Activated CD4-positive, alpha-beta memory T cell treated with anti-CD3 and anti-CD28 coated beads, Interleukin-2, amount 10 ng/mL, durations not matched to agents 7 days and 5 days (primary cell): ENCODE measurements at regions not wholly inside any gene's neighbourhood (a gene's known extent, or its start where the extent isn't known, plus 50 kb on each side); places are given as distances from the start of the nearest gene placed in this dataset.

Experiments used
- CTCF ChIA-PET: fragments of 350-600 bp; sonication (Branson Sonifier 250); formaldehyde crosslinking; loops from one replicate; lab custom pipeline; 2021; ENCODE audit warnings: antibody characterized with exemption, inconsistent platforms; lab: Charles Lee
- POLR2A ChIA-PET: fragments of 350-600 bp; sonication (Branson Sonifier 250); formaldehyde crosslinking; loops from one replicate; lab custom pipeline; 2021; ENCODE audit warnings: antibody characterized with exemption; lab: Charles Lee
- DNase-seq: peaks from one replicate; pipeline ENCODE4 v3.0.0-alpha.2; 2020
- H3K27ac Mint-ChIP-seq: one replicate; pipeline ENCODE4 v1.8.0; 2021; ENCODE audit warnings: mild to moderate bottlenecking, mixed read lengths
- H3K27me3 Mint-ChIP-seq: one replicate; pipeline ENCODE4 v1.8.0; 2021; ENCODE audit warnings: mixed read lengths
- H3K36me3 Mint-ChIP-seq: one replicate; pipeline ENCODE4 v1.8.0; 2021; ENCODE audit warnings: low read depth, mixed read lengths
- H3K4me1 Mint-ChIP-seq: one replicate; pipeline ENCODE4 v1.8.0; 2021; ENCODE audit warnings: mixed read lengths
- H3K4me3 Mint-ChIP-seq: one replicate; pipeline ENCODE4 v1.8.0; 2021; ENCODE audit warnings: mild to moderate bottlenecking, mixed read lengths
- H3K9me3 Mint-ChIP-seq: one replicate; pipeline ENCODE4 v1.8.0; 2021; ENCODE audit warnings: mixed read lengths

- Mint-ChIP-seq H3K9me3 (no peaks in the 10 kb centered on the region), H3K27ac (no peak overlapping the region), H3K27me3 (no peaks in the 10 kb centered on the region), H3K36me3 (no peaks in the 10 kb centered on the region), H3K4me3 (no peak overlapping the region), H3K4me1 (no peaks in the 10 kb centered on the region)
- POLR2A ChIA-PET = no interaction called here
- CTCF ChIA-PET = no interaction called here
- no peak for DNase-seq
Measured at GRCh38 chr13:72505376-72505775, 222.1 kb downstream of the MZT1 start.

GRCh38 chr13:72504131-72504841, 223.1 kb downstream of the MZT1 start:
- CTCF ChIA-PET = no interaction called here
- DNase-seq = no peak
- Mint-ChIP-seq H3K4me3 (no peak overlapping the region), H3K27me3 (no peaks in the 10 kb centered on the region), H3K36me3 (no peaks in the 10 kb centered on the region), H3K9me3 (no peaks in the 10 kb centered on the region), H3K27ac (no peak overlapping the region), H3K4me1 (no peaks in the 10 kb centered on the region)
- POLR2A ChIA-PET = no interaction called here

- CTCF ChIA-PET = no interaction called here
Measured at GRCh38 chr13:72500851-72501250, 226.6 kb downstream of the MZT1 start.

GRCh38 chr13:72495681-72496080, 231.7 kb downstream of the MZT1 start:
- no peaks in the 10 kb centered on the region for H3K36me3 Mint-ChIP-seq
- H3K4me1 Mint-ChIP-seq = no peaks in the 10 kb centered on the region
- H3K9me3 Mint-ChIP-seq = no peaks in the 10 kb centered on the region
- DNase-seq = no peak
- H3K4me3 Mint-ChIP-seq = no peak overlapping the region
- ChIA-PET POLR2A (no interaction called here), CTCF (no interaction called here)
- H3K27ac Mint-ChIP-seq = no peak overlapping the region
- H3K27me3 Mint-ChIP-seq = no peaks in the 10 kb centered on the region

More at GRCh38 chr13:72500851-72501250, 226.6 kb downstream of the MZT1 start:
- Mint-ChIP-seq H3K27me3 (no peaks in the 10 kb centered on the region), H3K4me1 (no peaks in the 10 kb centered on the region), H3K9me3 (no peaks in the 10 kb centered on the region), H3K27ac (no peak overlapping the region), H3K4me3 (no peak overlapping the region), H3K36me3 (no peaks in the 10 kb centered on the region)
- POLR2A ChIA-PET = no interaction called here
- no peak for DNase-seq

GRCh38 chr13:72489751-72490150, 237.7 kb downstream of the MZT1 start:
- no peaks in the 10 kb centered on the region for H3K4me1 Mint-ChIP-seq
- H3K36me3 Mint-ChIP-seq = no peaks in the 10 kb centered on the region
- H3K4me3 Mint-ChIP-seq = no peak overlapping the region
- ChIA-PET CTCF (no interaction called here), POLR2A (no interaction called here)
- H3K9me3 Mint-ChIP-seq = no peaks in the 10 kb centered on the region
- DNase-seq = no peak
- no peak overlapping the region for H3K27ac Mint-ChIP-seq
- no peaks in the 10 kb centered on the region for H3K27me3 Mint-ChIP-seq

- DNase-seq = no peak
- no peaks in the 10 kb centered on the region for H3K9me3 Mint-ChIP-seq
- CTCF ChIA-PET = no interaction called here
- POLR2A ChIA-PET = no interaction called here
- H3K4me3 Mint-ChIP-seq = no peak overlapping the region
- H3K36me3 Mint-ChIP-seq = no peaks in the 10 kb centered on the region
- no peak overlapping the region for H3K27ac Mint-ChIP-seq
- no peaks in the 10 kb centered on the region for H3K4me1 Mint-ChIP-seq
- H3K27me3 Mint-ChIP-seq = no peaks in the 10 kb centered on the region
Measured at GRCh38 chr13:72473321-72473720, 254.1 kb downstream of the MZT1 start.

- Mint-ChIP-seq H3K4me1 (no peaks in the 10 kb centered on the region), H3K9me3 (no peaks in the 10 kb centered on the region), H3K36me3 (no peaks in the 10 kb centered on the region), H3K27ac (no peak overlapping the region), H3K27me3 (no peaks in the 10 kb centered on the region), H3K4me3 (no peak overlapping the region)
- CTCF ChIA-PET = no interaction called here
- no peak for DNase-seq
- POLR2A ChIA-PET = no interaction called here
Measured at GRCh38 chr13:72469906-72470305, 257.5 kb downstream of the MZT1 start.

GRCh38 chr13:72463561-72463960, 263.9 kb downstream of the MZT1 start:
- ChIA-PET POLR2A (no interaction called here), CTCF (no interaction called here)
- H3K4me1 Mint-ChIP-seq = no peaks in the 10 kb centered on the region
- no peak overlapping the region for H3K4me3 Mint-ChIP-seq
- no peaks in the 10 kb centered on the region for H3K36me3 Mint-ChIP-seq
- no peaks in the 10 kb centered on the region for H3K27me3 Mint-ChIP-seq
- no peak overlapping the region for H3K27ac Mint-ChIP-seq
- no peaks in the 10 kb centered on the region for H3K9me3 Mint-ChIP-seq
- DNase-seq = no peak

GRCh38 chr13:72462726-72463125, 264.7 kb downstream of the MZT1 start:
- POLR2A ChIA-PET = no interaction called here
- Mint-ChIP-seq H3K4me3 (no peak overlapping the region), H3K4me1 (no peaks in the 10 kb centered on the region), H3K27ac (no peak overlapping the region), H3K36me3 (no peaks in the 10 kb centered on the region), H3K27me3 (no peaks in the 10 kb centered on the region), H3K9me3 (no peaks in the 10 kb centered on the region)
- CTCF ChIA-PET = no interaction called here
- no peak for DNase-seq

- no peaks in the 10 kb centered on the region for H3K4me1 Mint-ChIP-seq
- DNase-seq = no peak
- POLR2A ChIA-PET = no interaction called here
- no peaks in the 10 kb centered on the region for H3K36me3 Mint-ChIP-seq
- H3K4me3 Mint-ChIP-seq = no peak overlapping the region
- CTCF ChIA-PET = no interaction called here
- H3K27ac Mint-ChIP-seq = no peak overlapping the region
- no peaks in the 10 kb centered on the region for H3K9me3 Mint-ChIP-seq
- no peaks in the 10 kb centered on the region for H3K27me3 Mint-ChIP-seq
Measured at GRCh38 chr13:72462166-72462565, 265.3 kb downstream of the MZT1 start.

GRCh38 chr13:72458701-72459100, 268.7 kb downstream of the MZT1 start:
- Mint-ChIP-seq H3K4me1 (no peaks in the 10 kb centered on the region), H3K27me3 (no peaks in the 10 kb centered on the region)
- CTCF ChIA-PET = no interaction called here

GRCh38 chr13:72457151-72457550, 270.3 kb downstream of the MZT1 start:
- Mint-ChIP-seq H3K27me3 (no peaks in the 10 kb centered on the region), H3K36me3 (no peaks in the 10 kb centered on the region), H3K4me1 (no peaks in the 10 kb centered on the region), H3K4me3 (no peak overlapping the region), H3K9me3 (no peaks in the 10 kb centered on the region), H3K27ac (no peak overlapping the region)
- ChIA-PET POLR2A (no interaction called here), CTCF (no interaction called here)
- DNase-seq = no peak

More at GRCh38 chr13:72458701-72459100, 268.7 kb downstream of the MZT1 start:
- no peak for DNase-seq
- POLR2A ChIA-PET = no interaction called here
- Mint-ChIP-seq H3K4me3 (no peak overlapping the region), H3K36me3 (no peaks in the 10 kb centered on the region), H3K9me3 (no peaks in the 10 kb centered on the region), H3K27ac (no peak overlapping the region)

GRCh38 chr13:72456486-72456885, 270.9 kb downstream of the MZT1 start:
- CTCF ChIA-PET = no interaction called here
- no peak overlapping the region for H3K27ac Mint-ChIP-seq

GRCh38 chr13:72453161-72453560, 274.3 kb downstream of the MZT1 start:
- Mint-ChIP-seq H3K27me3 (no peaks in the 10 kb centered on the region), H3K36me3 (no peaks in the 10 kb centered on the region), H3K9me3 (peaks cover 9% of the 10 kb centered on the region), H3K4me3 (no peak overlapping the region), H3K4me1 (no peaks in the 10 kb centered on the region), H3K27ac (no peak overlapping the region)
- ChIA-PET POLR2A (no interaction called here), CTCF (no interaction called here)
- DNase-seq = no peak

More at GRCh38 chr13:72456486-72456885, 270.9 kb downstream of the MZT1 start:
- no peak overlapping the region for H3K4me3 Mint-ChIP-seq
- no peaks in the 10 kb centered on the region for H3K4me1 Mint-ChIP-seq
- POLR2A ChIA-PET = no interaction called here
- no peaks in the 10 kb centered on the region for H3K36me3 Mint-ChIP-seq
- no peak for DNase-seq
- H3K9me3 Mint-ChIP-seq = no peaks in the 10 kb centered on the region
- H3K27me3 Mint-ChIP-seq = no peaks in the 10 kb centered on the region
